Fibroblast of pulmonary artery (primary cell): ENCODE measurements at regions not wholly inside any gene's neighbourhood (a gene's known extent, or its start where the extent isn't known, plus 50 kb on each side); places are given as distances from the start of the nearest gene placed in this dataset.

Source experiments
- DNase-seq: peaks from one replicate; pipeline ENCODE4 v3.0.0-alpha.2; 2010; ENCODE audit warnings: low read depth
- H3K4me3 ChIP-seq: replicated peaks from 2 replicates; pipeline ENCODE4 v1.5.1; 2011; ENCODE audit warnings: low read depth, mild to moderate bottlenecking, control low read depth, low read length, moderate library complexity
- TF ChIP-seq, protein P1 (sequence below): IDR thresholded peaks from 2 replicates; pipeline ENCODE4 v1.5.1; 2011; ENCODE audit warnings: mild to moderate bottlenecking, control low read depth, low read length, inconsistent platforms; ENCODE audit errors: missing control alignments

DNA sequence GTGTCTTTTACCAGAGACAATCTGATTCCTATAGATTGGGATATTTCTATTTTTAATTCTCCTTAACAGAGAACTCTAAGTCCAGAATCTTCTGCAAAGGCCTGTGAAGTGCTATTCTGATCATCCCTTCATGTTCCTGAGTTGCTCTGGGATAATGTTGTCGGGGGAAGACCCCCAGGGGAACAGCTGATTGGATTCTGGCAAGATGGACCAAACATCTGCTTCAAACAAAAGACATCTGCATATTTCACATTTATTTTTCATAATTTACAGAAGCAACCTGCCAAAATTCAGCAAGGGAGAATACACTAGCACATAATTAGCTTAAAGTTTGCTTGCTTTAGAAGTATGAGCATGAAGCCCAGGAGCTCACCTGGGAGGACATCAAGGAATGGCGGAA is 116.0 kb upstream of the ETAA1 start:
- TF ChIP-seq, protein P1, sequence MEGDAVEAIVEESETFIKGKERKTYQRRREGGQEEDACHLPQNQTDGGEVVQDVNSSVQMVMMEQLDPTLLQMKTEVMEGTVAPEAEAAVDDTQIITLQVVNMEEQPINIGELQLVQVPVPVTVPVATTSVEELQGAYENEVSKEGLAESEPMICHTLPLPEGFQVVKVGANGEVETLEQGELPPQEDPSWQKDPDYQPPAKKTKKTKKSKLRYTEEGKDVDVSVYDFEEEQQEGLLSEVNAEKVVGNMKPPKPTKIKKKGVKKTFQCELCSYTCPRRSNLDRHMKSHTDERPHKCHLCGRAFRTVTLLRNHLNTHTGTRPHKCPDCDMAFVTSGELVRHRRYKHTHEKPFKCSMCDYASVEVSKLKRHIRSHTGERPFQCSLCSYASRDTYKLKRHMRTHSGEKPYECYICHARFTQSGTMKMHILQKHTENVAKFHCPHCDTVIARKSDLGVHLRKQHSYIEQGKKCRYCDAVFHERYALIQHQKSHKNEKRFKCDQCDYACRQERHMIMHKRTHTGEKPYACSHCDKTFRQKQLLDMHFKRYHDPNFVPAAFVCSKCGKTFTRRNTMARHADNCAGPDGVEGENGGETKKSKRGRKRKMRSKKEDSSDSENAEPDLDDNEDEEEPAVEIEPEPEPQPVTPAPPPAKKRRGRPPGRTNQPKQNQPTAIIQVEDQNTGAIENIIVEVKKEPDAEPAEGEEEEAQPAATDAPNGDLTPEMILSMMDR: no peak
- no peak for DNase-seq
- no peak overlapping the region for H3K4me3 ChIP-seq

DNA sequence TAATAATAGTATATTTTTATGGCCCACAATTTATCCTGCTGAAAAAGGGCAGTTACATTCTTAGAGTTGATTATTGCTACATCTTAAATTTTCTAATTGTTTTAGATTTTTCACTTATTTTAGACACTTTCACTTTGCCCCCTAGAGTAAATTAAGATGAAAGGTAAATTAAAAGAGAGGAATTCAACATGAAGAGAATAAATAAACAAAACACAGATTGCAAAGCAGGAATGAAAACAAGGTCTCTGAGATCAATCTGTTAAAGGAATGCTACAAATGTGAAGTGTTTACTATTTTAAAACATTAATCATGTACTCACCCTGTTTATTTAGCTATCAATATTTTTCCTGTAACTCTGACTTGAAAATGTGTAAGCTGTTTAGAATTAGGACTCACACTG is 113.5 kb upstream of the ETAA1 start:
- TF ChIP-seq, protein P1: no peak
- no peak for DNase-seq
- no peak overlapping the region for H3K4me3 ChIP-seq

DNA sequence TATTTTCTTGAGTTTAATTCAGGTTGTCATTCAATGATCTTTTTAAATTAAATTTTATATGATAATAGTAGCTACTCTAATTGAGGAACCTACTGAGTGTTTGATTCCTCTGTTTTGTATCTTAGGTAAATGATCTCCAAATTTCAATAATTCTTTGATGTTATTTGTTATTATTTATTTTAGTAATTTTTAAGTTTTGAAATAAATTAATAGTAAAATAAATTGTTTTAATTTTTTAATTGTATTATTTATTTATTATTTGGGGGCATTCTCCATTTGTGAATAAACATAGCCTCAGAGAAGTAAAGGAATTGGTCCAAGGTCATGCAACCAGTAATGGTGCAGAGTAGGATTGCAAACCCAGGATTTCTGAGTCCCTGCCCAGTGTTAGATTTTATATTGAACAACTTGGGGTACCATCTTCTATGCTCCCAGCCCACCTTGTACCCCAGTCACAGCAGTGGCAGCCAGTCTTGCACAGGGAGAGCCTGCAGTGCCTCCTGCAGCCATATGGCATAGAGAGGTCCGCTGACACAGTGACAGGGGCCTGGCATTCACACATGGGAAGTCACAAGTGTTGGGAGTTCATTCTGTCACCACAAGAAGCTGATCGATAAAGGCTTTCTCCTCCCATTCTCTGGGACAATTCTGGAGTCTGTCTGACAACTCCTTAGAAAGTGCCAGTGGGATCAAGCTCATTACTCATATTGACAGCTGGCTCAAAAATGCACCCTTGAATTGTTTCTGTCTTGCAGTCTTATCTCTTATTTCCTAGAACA is 110.0 kb upstream of the ETAA1 start:
- H3K4me3 ChIP-seq: no peak overlapping the region
- DNase-seq: no peak
- TF ChIP-seq, protein P1: no peak

DNA sequence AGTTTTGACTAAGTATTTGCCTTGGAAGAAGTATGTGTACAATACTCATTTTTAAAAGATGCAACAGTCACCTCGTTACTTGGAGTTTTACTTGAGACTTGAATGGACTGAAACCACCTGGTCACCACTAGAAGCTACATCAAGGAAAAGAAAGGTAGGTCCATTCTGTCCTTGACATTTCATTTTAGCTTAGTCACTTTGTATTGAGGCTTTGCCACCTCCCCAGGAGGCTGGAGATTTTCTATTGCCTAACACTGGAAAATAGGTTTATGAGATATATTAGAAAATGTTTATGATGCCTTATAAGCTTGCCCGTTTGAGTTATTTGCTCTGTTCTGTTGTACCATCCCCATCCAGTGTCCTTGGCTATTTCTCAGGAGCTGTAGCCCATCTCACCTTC is 107.9 kb upstream of the ETAA1 start:
- DNase-seq: no peak
- H3K4me3 ChIP-seq: no peak overlapping the region
- TF ChIP-seq, protein P1: no peak

DNA sequence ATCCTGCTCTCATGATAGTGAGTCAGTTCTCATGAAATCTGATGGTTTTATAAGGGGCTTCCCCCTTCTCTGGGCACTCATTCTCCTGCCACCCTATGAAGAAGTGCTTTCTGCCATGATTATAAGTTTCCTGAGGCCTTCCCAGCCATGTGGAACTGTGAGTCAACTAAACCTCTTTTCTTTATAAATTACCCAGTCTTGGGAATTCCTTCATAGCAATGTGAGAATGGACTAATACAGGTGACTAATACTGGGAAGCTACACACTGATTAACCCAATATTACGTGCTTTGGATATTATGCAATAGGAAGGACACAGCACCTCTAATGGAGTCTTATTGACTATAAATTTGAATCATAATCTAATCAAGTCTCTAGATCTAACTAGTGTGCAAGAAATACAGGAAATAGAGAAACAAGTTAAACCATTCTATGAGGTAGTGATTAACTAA is 107.2 kb upstream of the ETAA1 start:
- no peak overlapping the region for H3K4me3 ChIP-seq
- TF ChIP-seq, protein P1: no peak
- DNase-seq: peak; percentile 76

DNA sequence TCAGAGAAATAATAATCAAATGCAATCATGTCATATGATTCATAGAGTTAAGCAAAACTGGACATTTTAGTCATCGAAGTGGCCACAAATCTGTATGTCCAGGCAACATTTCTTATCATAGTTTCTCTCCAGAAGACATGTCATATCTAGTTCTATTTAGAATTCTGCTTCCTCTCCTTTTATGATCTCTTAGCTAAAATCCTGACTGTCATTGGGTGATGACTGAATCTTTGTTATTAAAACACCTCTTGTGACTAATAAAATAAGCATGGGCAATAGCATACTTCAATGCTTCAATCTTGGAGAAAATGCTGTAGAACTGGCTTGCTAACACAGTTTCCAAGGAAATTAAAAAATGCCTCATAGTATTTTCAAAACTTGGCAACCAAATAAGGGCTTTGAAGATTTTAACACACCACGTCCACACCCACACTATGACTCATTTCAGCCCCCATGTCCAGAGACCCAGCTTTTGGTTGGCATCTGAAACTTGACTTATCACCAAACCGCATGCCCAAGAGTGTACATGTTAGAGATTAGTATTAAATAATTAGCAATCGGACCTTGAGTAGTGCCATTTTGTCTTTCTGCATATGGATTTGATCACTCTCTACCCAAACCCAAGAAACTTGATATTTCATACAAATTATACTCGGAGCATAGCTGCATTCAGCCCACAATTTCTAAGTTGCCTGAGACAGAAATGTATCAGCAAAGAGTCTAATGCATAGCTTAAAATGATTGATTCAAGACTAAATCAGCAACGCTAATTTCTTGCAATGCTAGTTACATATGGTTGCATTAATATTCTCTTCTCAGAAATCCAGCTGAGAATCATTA is 106.5 kb upstream of the ETAA1 start:
- TF ChIP-seq, protein P1: no peak
- DNase-seq: peak; percentile 73
- no peak overlapping the region for H3K4me3 ChIP-seq
